ENCODE measurements at regions not wholly inside any gene's neighbourhood (a gene's known extent, or its start where the extent isn't known, plus 50 kb on each side); places are given as distances from the start of the nearest gene placed in this dataset.

GRCh38 chrX:39654183-39654925, 443.4 kb downstream of the BCOR start:
- peak; percentile 85 for DNase-seq

GRCh38 chrX:39654952-39655351, 442.8 kb downstream of the BCOR start:
- no peak for DNase-seq

- no peak for DNase-seq
Observed at GRCh38 chrX:39661116-39661907, 436.4 kb downstream of the BCOR start.

GRCh38 chrX:39665830-39666518, 431.8 kb downstream of the BCOR start:
- no peak for DNase-seq

- DNase-seq, result peak; percentile 25
Observed at GRCh38 chrX:39667191-39667590, 430.6 kb downstream of the BCOR start.

- DNase-seq, result peak; percentile 45
Observed at GRCh38 chrX:39667736-39668482, 429.8 kb downstream of the BCOR start.

- no peak for DNase-seq
Observed at GRCh38 chrX:39669668-39670067, 428.1 kb downstream of the BCOR start.

GRCh38 chrX:39670281-39670680, 427.5 kb downstream of the BCOR start:
- no peak for DNase-seq

- no peak for DNase-seq
Observed at GRCh38 chrX:39672405-39672804, 425.4 kb downstream of the BCOR start.

- no peak for DNase-seq
Observed at GRCh38 chrX:39674490-39675161, 423.1 kb downstream of the BCOR start.

- no peak for DNase-seq
Observed at GRCh38 chrX:39675162-39675553, 422.6 kb downstream of the BCOR start.

GRCh38 chrX:39675619-39676018, 422.1 kb downstream of the BCOR start:
- DNase-seq, result no peak

GRCh38 chrX:39676434-39676833, 421.3 kb downstream of the BCOR start:
- DNase-seq, result no peak

- DNase-seq, result no peak
Observed at GRCh38 chrX:39677585-39677977, 420.2 kb downstream of the BCOR start.

- DNase-seq, result no peak
Observed at GRCh38 chrX:39677978-39678791, 419.6 kb downstream of the BCOR start.

GRCh38 chrX:39678914-39679313, 418.8 kb downstream of the BCOR start:
- no peak for DNase-seq

- DNase-seq, result no peak
Observed at GRCh38 chrX:39679497-39680157, 418.1 kb downstream of the BCOR start.

GRCh38 chrX:39681885-39682284, 415.9 kb downstream of the BCOR start:
- no peak for DNase-seq

- no peak for DNase-seq
Observed at GRCh38 chrX:39682778-39683177, 415.0 kb downstream of the BCOR start.

GRCh38 chrX:39688219-39688575, 409.6 kb downstream of the BCOR start:
- no peak for DNase-seq

Measured in NCI-H524 treated with DMSO at 0.1 percent for 48 hours (cell line).